SK-N-SH (cell line): ENCODE measurements at regions not wholly inside any gene's neighbourhood (a gene's known extent, or its start where the extent isn't known, plus 50 kb on each side); places are given as distances from the start of the nearest gene placed in this dataset.

Experiments used
- CTCF ChIA-PET: fragments of 300-600, 350-600 bp; formaldehyde crosslinking; extraction: SDS; loops from one replicate; lab custom pipeline; 2021; lab: Yijun Ruan, JAX
- POLR2A ChIA-PET: fragments of 350-600 bp; sonication (Branson Sonifier 250); formaldehyde crosslinking; extraction: SDS; loops from one replicate; lab custom pipeline; 2020; ENCODE audit warnings: antibody characterized with exemption, inconsistent platforms; lab: Yijun Ruan, JAX
- DNase-seq: peaks from one replicate; pipeline ENCODE4 v3.0.0; 2012
- H2AFZ ChIP-seq: fragments of 200-600 bp; sonication (generic); 2 replicates; pipeline ENCODE4 v1.8.1; 2016; ENCODE audit warnings: antibody characterized with exemption, mild to moderate bottlenecking, low read depth
- H3F3A ChIP-seq: fragments of 200-600 bp; sonication (generic); replicated peaks from 2 replicates; pipeline ENCODE3; 2016; ENCODE audit warnings: antibody characterized with exemption, mild to moderate bottlenecking; ENCODE audit not compliant: insufficient read depth
- H3K27ac ChIP-seq, 2 experiments: fragments of 200-500 bp in 1 of 2; fragments of 200-600 bp in 1 of 2; sonication (Bioruptor generic) in 1 of 2; sonication (generic), shearing (Covaris generic) in 1 of 2; 2 replicates each; pipeline versions ENCODE4 v1.5.1 to v1.6.1; 2014 to 2016; ENCODE audit warnings: low read depth in 2 of 2, inconsistent platforms in 1 of 2, low read length in 1 of 2, mild to moderate bottlenecking in 1 of 2, mixed read lengths in 1 of 2
- H3K27me3 ChIP-seq: fragments of 200-600 bp; sonication (generic), shearing (Covaris generic); 2 replicates; pipeline ENCODE4 v1.6.1; 2016; ENCODE audit warnings: mixed run types; ENCODE audit not compliant: insufficient read depth
- H3K36me3 ChIP-seq, 2 experiments: fragments of 200-500 bp in 1 of 2; fragments of 200-600 bp in 1 of 2; sonication (Bioruptor generic) in 1 of 2; sonication (generic) in 1 of 2; replicated peaks in 1 of 2; 2 replicates each; pipeline versions ENCODE3 to v1.5.1; 2014 to 2016; ENCODE audit warnings: low read length in 1 of 2, mild to moderate bottlenecking in 1 of 2; ENCODE audit not compliant: insufficient read depth in 2 of 2, control insufficient read depth in 1 of 2
- H3K4me1 ChIP-seq, 2 experiments: fragments of 200-500 bp in 1 of 2; fragments of 200-600 bp in 1 of 2; sonication (Bioruptor generic) in 1 of 2; sonication (generic), shearing (Covaris generic) in 1 of 2; 2 replicates each; pipeline versions ENCODE4 v1.5.1 to v1.6.1; 2014 to 2016; ENCODE audit warnings: low read depth in 1 of 2, low read length in 1 of 2, mixed run types in 1 of 2; ENCODE audit not compliant: insufficient read depth in 2 of 2, control insufficient read depth in 1 of 2
- H3K4me2 ChIP-seq: fragments of 200-600 bp; sonication (generic), shearing (Covaris generic); 2 replicates; pipeline ENCODE4 v1.6.1; 2017; ENCODE audit warnings: mixed run types
- H3K4me3 ChIP-seq, 2 experiments: fragments of 200-500 bp in 1 of 2; fragments of 200-600 bp in 1 of 2; sonication (Bioruptor generic) in 1 of 2; sonication (generic), shearing (Covaris generic) in 1 of 2; 2 replicates each; pipeline versions ENCODE4 v1.5.1 to v1.8.1; 2014 to 2016; ENCODE audit warnings: low read depth in 2 of 2, inconsistent platforms in 1 of 2, low read length in 1 of 2, mild to moderate bottlenecking in 1 of 2, mixed read lengths in 1 of 2, moderate library complexity in 1 of 2
- H3K79me2 ChIP-seq: fragments of 200-600 bp; sonication (generic); 2 replicates; pipeline ENCODE4 v1.8.1; 2017; ENCODE audit warnings: mild to moderate bottlenecking; ENCODE audit not compliant: insufficient read depth
- H3K9ac ChIP-seq: fragments of 200-600 bp; sonication (generic); 2 replicates; pipeline ENCODE4 v1.6.1; 2017; ENCODE audit warnings: mixed run types
- H3K9me2 ChIP-seq: fragments of 200-600 bp; sonication (generic); 2 replicates; pipeline ENCODE4 v1.6.1; 2017; ENCODE audit warnings: mixed run types
- H3K9me3 ChIP-seq: fragments of 200-600 bp; sonication (generic); 2 replicates; pipeline ENCODE4 v1.6.1; 2017; ENCODE audit warnings: mixed run types, mild to moderate bottlenecking, moderate library complexity
- H4K20me1 ChIP-seq: fragments of 200-600 bp; sonication (generic); 2 replicates; pipeline ENCODE4 v1.6.1; 2017; ENCODE audit warnings: mild to moderate bottlenecking, mixed run types; ENCODE audit not compliant: insufficient read depth
- CHD2 ChIP-seq: fragments of 150-350 bp; IDR thresholded peaks from 2 replicates; pipeline ENCODE4 v1.6.1; 2018; ENCODE audit warnings: low read length; ENCODE audit not compliant: partially characterized antibody
- ELF1 ChIP-seq: IDR thresholded peaks from 2 replicates; pipeline ENCODE4 v1.4.0; 2012
- EP300 ChIP-seq, 2 experiments: IDR thresholded peaks; 2 replicates each; pipeline versions ENCODE4 v1.4.0 to v1.6.1; 2012; ENCODE audit warnings: borderline replicate concordance in 1 of 2, low read depth in 1 of 2, low read length in 1 of 2
- FOSL2 ChIP-seq: IDR thresholded peaks from 2 replicates; pipeline ENCODE4 v1.4.0; 2012; ENCODE audit warnings: low read depth, mild to moderate bottlenecking, moderate library complexity, borderline replicate concordance
- FOXJ3 ChIP-seq: sonication (generic); formaldehyde crosslinking; IDR thresholded peaks from 2 replicates; pipeline ENCODE4 v1.5.1; 2020; ENCODE audit warnings: mild to moderate bottlenecking, missing genetic modification reagents
- FOXM1 ChIP-seq: IDR thresholded peaks from 2 replicates; pipeline ENCODE4 v1.4.0; 2012; ENCODE audit warnings: low read depth, mild to moderate bottlenecking
- GABPA ChIP-seq: IDR thresholded peaks from 2 replicates; pipeline ENCODE4 v1.4.0; 2012; ENCODE audit warnings: low read depth, mild to moderate bottlenecking
- GATA2 ChIP-seq: sonication (generic); formaldehyde crosslinking; IDR thresholded peaks from 2 replicates; pipeline ENCODE4 v1.5.0; 2020; ENCODE audit warnings: mild to moderate bottlenecking, missing genetic modification reagents
- IRF3 ChIP-seq: fragments of 150-350 bp; IDR thresholded peaks from 2 replicates; pipeline ENCODE4 v1.6.1; 2016; ENCODE audit warnings: mild to moderate bottlenecking, low read depth, low read length
- NRF1 ChIP-seq: IDR thresholded peaks from 2 replicates; pipeline ENCODE4 v1.6.1; 2012; ENCODE audit warnings: low read depth, mild to moderate bottlenecking, low read length
- PBX3 ChIP-seq: IDR thresholded peaks from 2 replicates; pipeline ENCODE4; 2012
- RAD21 ChIP-seq: IDR thresholded peaks from 2 replicates; pipeline ENCODE4 v1.6.1; 2012; ENCODE audit warnings: mild to moderate bottlenecking, low read length
- RCOR1 ChIP-seq: fragments of 150-350 bp; IDR thresholded peaks from 2 replicates; pipeline ENCODE4 v1.6.1; 2017; ENCODE audit warnings: antibody characterized with exemption, low read length
- REST ChIP-seq: IDR thresholded peaks from 2 replicates; pipeline ENCODE4 v1.6.1; 2012; ENCODE audit warnings: mild to moderate bottlenecking, low read depth, low read length, moderate library complexity
- RFX5 ChIP-seq: IDR thresholded peaks from 2 replicates; pipeline ENCODE4 v1.6.1; 2012; ENCODE audit warnings: mild to moderate bottlenecking, improper control_type of control experiment, low read length
- SMC3 ChIP-seq: IDR thresholded peaks from 2 replicates; pipeline ENCODE4 v1.6.1; 2012; ENCODE audit warnings: low read depth, low read length, improper control_type of control experiment
- TCF12 ChIP-seq: IDR thresholded peaks from 2 replicates; pipeline ENCODE4 v1.4.0; 2012
- USF2 ChIP-seq: fragments of 150-350 bp; IDR thresholded peaks from 2 replicates; pipeline ENCODE4 v1.6.1; 2017; ENCODE audit warnings: antibody characterized with exemption, low read length, low read depth, borderline replicate concordance
- YY1 ChIP-seq: IDR thresholded peaks from 2 replicates; pipeline ENCODE4 v1.4.0; 2012; ENCODE audit warnings: low read depth, mild to moderate bottlenecking
- WGBS: methylation state at CpG from one replicate; pipeline ENCODE4 v1.1.6; 2017; ENCODE audit warnings: low lambda C conversion rate; 5-methylcytosine and 5-hydroxymethylcytosine counted together

GRCh38 chr11:41716862-41717261 is 257.4 kb upstream of the LRRC4C start:
- Histone ChIP-seq H3K9me2 (no peaks in the 10 kb centered on the region), H3K4me1 (peaks cover 0 to 3% of the 10 kb centered on the region in 2 experiments; a peak in 1 of 4 replicates), H3F3A (no peaks in the 10 kb centered on the region), H3K4me3 (no peak overlapping the region; a peak in 1 of 4 replicates), H3K9ac (no peak overlapping the region), H3K9me3 (no peaks in the 10 kb centered on the region), H3K4me2 (no peak overlapping the region), H3K36me3 (no peaks in the 10 kb centered on the region), H4K20me1 (no peaks in the 10 kb centered on the region), H3K27ac (peak overlapping the region in 1 of 2 experiments; percentile 93; a peak in 2 of 4 replicates), H3K27me3 (no peaks in the 10 kb centered on the region), H3K79me2 (no peaks in the 10 kb centered on the region), H2AFZ (no peak overlapping the region)
- POLR2A ChIA-PET, result interaction anchor here (0.6 kb wide), 1 partner anchor 185 kb away, joined by 3 read pairs; no protein-coding TSS in a partner anchor
- WGBS, result 33% methylated on average over 3 of the region's 3 CpGs
- peak; percentile 47 for DNase-seq
- TF ChIP-seq ELF1 (no peak), GABPA (no peak), SMC3 (no peak), RFX5 (no peak), NRF1 (peak; percentile 59; the same call in 1 of the 2 replicates), EP300 (IDR thresholded peaks at IDR 0.05; ENCODE audit: borderline replicate concordance in 1 of 2, low read depth in 1 of 2, low read length in 1 of 2) (peak in 1 of 2 experiments; percentile 83; a peak in 2 of 4 replicates), RCOR1 (peak; percentile 72), FOSL2 (no peak), REST (no peak), TCF12 (peak; percentile 22; the same call in 1 of the 2 replicates), USF2 (no peak), CHD2 (peak; percentile 52), PBX3 (no peak), GATA2 (CRISPR knock-in tag) (no peak), FOXJ3 (no peak), RAD21 (0 out of 2 replicates have a peak, but pooled peaks have one; percentile 1), FOXM1 (no peak), IRF3 (no peak), YY1 (no peak)
- CTCF ChIA-PET, result no interaction called here
